AG04450 (cell line): ENCODE measurements at regions not wholly inside any gene's neighbourhood (a gene's known extent, or its start where the extent isn't known, plus 50 kb on each side); places are given as distances from the start of the nearest gene placed in this dataset.
"Not testable (repeated sequence)": the region's sequence is repeated elsewhere in the genome, so short reads cannot be mapped to it uniquely, and the experiment has no call there.

Experiments used
- CTCF ChIA-PET: fragments of 300-600, 350-600 bp; formaldehyde crosslinking; extraction: SDS; loops from one replicate; lab custom pipeline; 2022; ENCODE audit warnings: antibody characterized with exemption, inconsistent platforms; lab: Charles Lee
- POLR2A ChIA-PET: fragments of 350-600 bp; formaldehyde crosslinking; extraction: SDS; loops from one replicate; lab custom pipeline; 2021; ENCODE audit warnings: antibody characterized with exemption, inconsistent platforms; lab: Yijun Ruan, JAX
- DNase-seq: peaks from one replicate; pipeline ENCODE4 v3.0.0-alpha.2; 2011; ENCODE audit warnings: low read depth, low spot score
- H3K27ac ChIP-seq: one replicate; pipeline ENCODE4 v1.5.1; 2012; ENCODE audit warnings: low read depth, low read length, control low read depth
- H3K27me3 ChIP-seq: one replicate; pipeline ENCODE4 v1.6.0; 2012; ENCODE audit warnings: low read length; ENCODE audit not compliant: control insufficient read depth, insufficient read depth
- H3K4me3 ChIP-seq: 2 replicates; pipeline ENCODE4 v1.5.1; 2011; ENCODE audit warnings: mild to moderate bottlenecking, low read depth, low read length, control low read depth
- H3K9me3 ChIP-seq: 2 replicates; pipeline ENCODE4 v1.5.1; 2012; ENCODE audit warnings: low read length; ENCODE audit not compliant: control insufficient read depth, insufficient read depth
- TF ChIP-seq, protein P1 (sequence below): IDR thresholded peaks from 2 replicates; pipeline ENCODE4 v1.5.1; 2011; ENCODE audit warnings: low read depth, low read length, control low read depth, inconsistent platforms

DNA sequence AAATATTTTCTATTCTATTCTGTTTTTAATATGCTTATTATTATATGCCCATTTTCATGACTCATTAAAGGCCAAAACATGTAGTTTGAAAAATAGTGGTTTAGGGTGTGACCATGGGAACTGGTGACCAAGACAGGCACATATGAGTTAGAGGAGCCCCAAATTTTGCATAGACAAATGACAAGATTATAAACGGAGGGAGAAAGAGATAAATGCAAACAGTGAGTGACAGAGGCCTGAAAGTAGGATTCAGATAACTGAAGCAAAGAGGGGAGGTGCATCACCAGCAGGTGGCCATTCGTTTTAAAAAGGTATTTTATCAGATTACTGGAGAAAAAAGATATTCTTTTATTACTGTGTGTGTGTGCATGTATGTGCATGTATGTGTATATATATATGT is 391.5 kb upstream of the CHORDC1 start:
- POLR2A ChIA-PET, result no interaction called here
- TF ChIP-seq, protein P1, sequence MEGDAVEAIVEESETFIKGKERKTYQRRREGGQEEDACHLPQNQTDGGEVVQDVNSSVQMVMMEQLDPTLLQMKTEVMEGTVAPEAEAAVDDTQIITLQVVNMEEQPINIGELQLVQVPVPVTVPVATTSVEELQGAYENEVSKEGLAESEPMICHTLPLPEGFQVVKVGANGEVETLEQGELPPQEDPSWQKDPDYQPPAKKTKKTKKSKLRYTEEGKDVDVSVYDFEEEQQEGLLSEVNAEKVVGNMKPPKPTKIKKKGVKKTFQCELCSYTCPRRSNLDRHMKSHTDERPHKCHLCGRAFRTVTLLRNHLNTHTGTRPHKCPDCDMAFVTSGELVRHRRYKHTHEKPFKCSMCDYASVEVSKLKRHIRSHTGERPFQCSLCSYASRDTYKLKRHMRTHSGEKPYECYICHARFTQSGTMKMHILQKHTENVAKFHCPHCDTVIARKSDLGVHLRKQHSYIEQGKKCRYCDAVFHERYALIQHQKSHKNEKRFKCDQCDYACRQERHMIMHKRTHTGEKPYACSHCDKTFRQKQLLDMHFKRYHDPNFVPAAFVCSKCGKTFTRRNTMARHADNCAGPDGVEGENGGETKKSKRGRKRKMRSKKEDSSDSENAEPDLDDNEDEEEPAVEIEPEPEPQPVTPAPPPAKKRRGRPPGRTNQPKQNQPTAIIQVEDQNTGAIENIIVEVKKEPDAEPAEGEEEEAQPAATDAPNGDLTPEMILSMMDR, result no peak
- DNase-seq, result no peak
- Histone ChIP-seq H3K27ac (no peak overlapping the region), H3K27me3 (no peaks in the 10 kb centered on the region), H3K4me3 (no peak overlapping the region), H3K9me3 (peaks cover 6% of the 10 kb centered on the region)
- CTCF ChIA-PET, result no interaction called here

DNA sequence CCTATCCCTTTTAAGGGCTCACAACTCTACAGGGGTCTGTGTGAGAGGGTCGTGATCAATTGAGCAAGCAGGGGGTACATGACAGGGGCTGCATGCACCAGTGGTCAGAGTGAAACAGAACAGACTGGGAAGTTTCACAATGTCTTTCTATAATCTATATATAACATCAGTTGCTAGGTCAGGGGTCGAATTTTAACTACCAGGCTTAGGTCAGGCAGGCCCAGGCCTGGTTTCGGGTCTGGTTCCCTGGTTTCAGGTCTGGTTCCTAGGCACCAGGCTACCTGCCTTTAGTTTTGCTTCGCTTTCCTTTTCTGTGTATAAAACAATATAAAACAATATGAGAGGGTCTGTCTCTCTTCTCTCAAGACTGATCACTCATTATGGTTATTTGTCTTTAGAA is 390.2 kb upstream of the CHORDC1 start:
- POLR2A ChIA-PET, CTCF ChIA-PET, H3K4me3 ChIP-seq: not testable (repeated sequence)

DNA sequence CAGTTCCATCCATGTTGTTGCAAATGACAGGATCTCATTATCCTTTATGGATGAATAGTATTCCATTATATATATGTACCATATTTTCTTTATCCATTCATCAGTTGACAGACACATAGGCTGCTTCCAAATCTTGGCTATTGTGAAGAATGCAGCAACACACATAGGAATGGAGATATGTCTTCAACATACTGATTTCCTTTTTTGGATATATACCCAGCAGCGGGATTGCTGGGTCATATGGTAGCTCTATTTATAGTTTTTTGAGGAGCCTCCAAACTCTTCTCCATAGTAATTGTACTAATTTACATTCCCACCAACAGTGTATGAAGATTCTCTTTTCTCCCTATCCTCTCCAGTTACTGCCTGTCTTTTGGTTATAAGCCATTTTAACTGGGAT is 383.9 kb upstream of the CHORDC1 start:
- no peak for DNase-seq
- TF ChIP-seq, protein P1, result no peak
- ChIA-PET POLR2A (no interaction called here), CTCF (no interaction called here)
- H3K27ac ChIP-seq, result no peak overlapping the region
- peaks cover 8% of the 10 kb centered on the region for H3K9me3 ChIP-seq
- no peak overlapping the region for H3K4me3 ChIP-seq
- H3K27me3 ChIP-seq, result no peaks in the 10 kb centered on the region

More for the DNA sequence above, 390.2 kb upstream of the CHORDC1 start:
- H3K27ac ChIP-seq, H3K27me3 ChIP-seq, H3K9me3 ChIP-seq, DNase-seq: not testable (repeated sequence)

DNA sequence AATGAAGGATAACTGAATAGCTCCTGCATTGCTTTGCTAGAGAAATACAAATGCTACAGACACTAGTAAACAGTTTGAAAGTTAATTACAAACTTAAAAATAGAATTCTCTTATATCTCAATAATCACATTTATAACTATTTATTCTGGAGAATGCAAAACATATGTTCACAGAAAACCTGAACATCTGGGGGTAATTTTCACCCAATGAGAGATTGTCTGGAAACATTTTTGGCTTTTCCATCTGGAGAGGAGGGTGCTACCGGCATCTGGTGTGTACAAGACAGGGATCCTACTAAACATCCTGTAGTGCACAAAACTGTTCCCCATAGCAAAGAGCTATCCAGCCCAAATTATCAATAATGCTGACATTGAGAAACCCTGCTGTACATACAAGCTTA is 378.4 kb upstream of the CHORDC1 start:
- TF ChIP-seq, protein P1, result no peak
- H3K27ac ChIP-seq, result no peak overlapping the region
- POLR2A ChIA-PET, result no interaction called here
- peaks cover 5% of the 10 kb centered on the region for H3K9me3 ChIP-seq
- no peak for DNase-seq
- no peak overlapping the region for H3K4me3 ChIP-seq
- no peaks in the 10 kb centered on the region for H3K27me3 ChIP-seq
- CTCF ChIA-PET, result no interaction called here

DNA sequence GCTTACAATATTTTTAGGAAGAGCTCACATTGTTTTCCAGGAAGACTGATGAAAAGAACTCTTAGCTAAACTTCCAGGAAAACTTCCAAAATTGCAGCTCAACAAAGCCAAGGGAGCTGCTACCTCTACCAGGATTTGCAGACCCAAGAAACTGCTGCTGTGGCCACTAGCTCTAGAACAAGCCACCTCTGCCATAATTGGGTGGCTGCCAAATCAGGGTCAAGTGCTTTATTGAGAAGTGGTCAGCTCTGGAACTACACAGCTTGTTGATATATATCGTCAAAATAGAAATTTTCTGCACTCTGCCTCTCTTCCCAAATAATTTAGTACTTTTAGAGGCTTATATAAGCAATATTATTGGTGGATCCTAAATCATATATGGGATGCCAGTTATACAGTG is 371.8 kb upstream of the CHORDC1 start:
- TF ChIP-seq, protein P1, result no peak
- POLR2A ChIA-PET, result no interaction called here
- CTCF ChIA-PET, result no interaction called here

DNA sequence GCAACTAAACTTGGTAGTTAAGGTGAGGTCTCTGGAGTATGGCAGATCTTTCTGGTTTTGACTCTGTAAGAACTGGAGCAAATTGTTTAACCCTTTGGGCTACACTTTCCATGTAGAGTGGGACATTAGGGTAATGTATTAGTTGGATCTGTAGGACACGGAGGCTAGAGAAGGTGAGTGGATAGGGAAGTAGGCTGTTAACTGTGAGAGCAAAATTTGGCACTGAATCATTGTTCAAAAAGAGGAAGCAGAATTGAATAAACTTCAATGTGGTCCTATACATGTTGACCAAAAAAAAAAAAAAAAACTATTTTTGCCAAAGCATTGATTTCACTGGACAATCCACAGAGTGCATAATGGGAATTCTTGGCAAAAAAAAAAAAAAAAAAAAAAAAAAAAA is 370.2 kb upstream of the CHORDC1 start:
- no peak for DNase-seq
- ChIA-PET CTCF (no interaction called here), POLR2A (no interaction called here)
- Histone ChIP-seq H3K4me3 (no peak overlapping the region), H3K9me3 (no peaks in the 10 kb centered on the region), H3K27ac (no peak overlapping the region), H3K27me3 (no peaks in the 10 kb centered on the region)
- TF ChIP-seq, protein P1, result no peak

More for the DNA sequence above, 371.8 kb upstream of the CHORDC1 start:
- no peak for DNase-seq
- Histone ChIP-seq H3K27me3 (no peaks in the 10 kb centered on the region), H3K4me3 (no peak overlapping the region), H3K9me3 (no peaks in the 10 kb centered on the region), H3K27ac (no peak overlapping the region)
